GM12878 (cell line): ENCODE measurements at regions not wholly inside any gene's neighbourhood (a gene's known extent, or its start where the extent isn't known, plus 50 kb on each side); places are given as distances from the start of the nearest gene placed in this dataset.

Experiments
- ATAC-seq: fragments of 200-7000 bp; cut with Tn5 transposase; 3 replicates; pipeline ENCODE4 v1.9.1; 2020; ENCODE audit warnings: mild to moderate bottlenecking, moderate library complexity
- BruUV-seq: library from RNA; stranded (reverse); fragments of 400-500 nt; replicated peaks from 2 replicates; lab custom pipeline; 2021; lab: Mats Ljungman, UMichigan
- CTCF ChIA-PET: fragments of 300-600 bp; sonication (Branson Sonifier 250); formaldehyde crosslinking; extraction: SDS; loops from one replicate; lab custom pipeline; 2021; ENCODE audit warnings: inconsistent platforms; lab: Yijun Ruan, JAX
- POLR2A ChIA-PET: fragments of 350-600 bp; formaldehyde crosslinking; extraction: SDS; loops from one replicate; lab custom pipeline; 2021; ENCODE audit warnings: inconsistent platforms; lab: Charles Lee
- RAD21 ChIA-PET: fragments of 300-600 bp; sonication (Branson Sonifier 250); formaldehyde crosslinking; loops from one replicate; lab custom pipeline; 2023; ENCODE audit warnings: antibody characterized with exemption; ENCODE audit not compliant: unreplicated experiment; lab: Charles Lee
- SMC1A ChIA-PET: fragments of 300-600 bp; sonication (Branson Sonifier 250); formaldehyde crosslinking; loops from one replicate; lab custom pipeline; 2023; ENCODE audit not compliant: unreplicated experiment, uncharacterized antibody; lab: Charles Lee
- DNase-seq: peaks from one replicate; pipeline ENCODE4 v3.0.0-alpha.2; 2011; ENCODE audit warnings: low read depth, low spot score
- FAIRE-seq: peaks from 3 replicates; lab custom pipeline; 2011; peaks lifted over from hg19 to GRCh38; lab: Jason Lieb, UNC
- H2AFZ ChIP-seq: 2 replicates; pipeline ENCODE4 v1.6.0; 2011; ENCODE audit warnings: low read depth, low read length, control low read depth; ENCODE audit not compliant: control insufficient read depth
- H3K27ac ChIP-seq: 2 replicates; pipeline ENCODE4 v1.5.1; 2011; ENCODE audit warnings: control low read depth; ENCODE audit not compliant: control insufficient read depth, insufficient read depth
- H3K27me3 ChIP-seq, 2 experiments: replicated peaks in 1 of 2; 2 replicates each; pipeline versions ENCODE4 v1.6.0 to v1.6.1; 2011; ENCODE audit warnings: low read length in 1 of 2; ENCODE audit not compliant: control insufficient read depth in 2 of 2, insufficient read depth in 2 of 2
- H3K36me3 ChIP-seq, 2 experiments: 2 replicates each; pipeline ENCODE4 v1.5.1; 2011; ENCODE audit warnings: low read length in 1 of 2; ENCODE audit not compliant: control insufficient read depth in 2 of 2, insufficient read depth in 2 of 2
- H3K4me1 ChIP-seq: 2 replicates; pipeline ENCODE4 v1.6.1; 2011; ENCODE audit warnings: mild to moderate bottlenecking, low read length, moderate library complexity, mixed read lengths; ENCODE audit not compliant: control insufficient read depth, insufficient read depth
- H3K4me2 ChIP-seq: 2 replicates; pipeline ENCODE4 v1.6.0; 2011; ENCODE audit warnings: control low read depth; ENCODE audit not compliant: control insufficient read depth, insufficient read depth
- H3K4me3 ChIP-seq: fragments of 200-600 bp; sonication (generic); 2 replicates; pipeline ENCODE4 v1.5.1; 2016
- H3K79me2 ChIP-seq: 2 replicates; pipeline ENCODE4 v1.6.0; 2011; ENCODE audit warnings: low read length; ENCODE audit not compliant: control insufficient read depth, insufficient read depth
- H3K9ac ChIP-seq: 2 replicates; pipeline ENCODE4 v1.8.0; 2011; ENCODE audit warnings: low read length, control low read depth, mixed read lengths; ENCODE audit not compliant: control insufficient read depth, insufficient read depth
- H3K9me3 ChIP-seq: replicated peaks from 3 replicates; pipeline ENCODE4 v1.5.1; 2011; ENCODE audit warnings: mild to moderate bottlenecking, low read length; ENCODE audit not compliant: control insufficient read depth, insufficient read depth
- H4K20me1 ChIP-seq: 2 replicates; pipeline ENCODE4 v1.6.0; 2011; ENCODE audit not compliant: control insufficient read depth, insufficient read depth
- BHLHE40 ChIP-seq, 2 experiments: fragments of 450-650 bp in 1 of 2; IDR thresholded peaks; 2 replicates each; pipeline ENCODE4 v1.6.1; 2011 to 2017; ENCODE audit warnings: low read depth in 2 of 2, borderline replicate concordance in 1 of 2, improper control_type of control experiment in 1 of 2, low read length in 1 of 2, mild to moderate bottlenecking in 1 of 2
- ETV6 ChIP-seq, 2 experiments: fragments of 450-650 bp in 1 of 2; IDR thresholded peaks in 1 of 2; conservative IDR thresholded peaks in 1 of 2; 2 replicates each; pipeline ENCODE4 v1.6.1; 2014; ENCODE audit warnings: antibody characterized with exemption in 1 of 2, borderline replicate concordance in 1 of 2, low read depth in 1 of 2, mild to moderate bottlenecking in 1 of 2, moderate library complexity in 1 of 2
- HDAC6 ChIP-seq: fragments of 200-600 bp; sonication (generic); IDR thresholded peaks from one replicate; pipeline ENCODE4 v1.8.0; 2017; ENCODE audit warnings: antibody characterized with exemption; ENCODE audit not compliant: unreplicated experiment
- MEF2B ChIP-seq: fragments of 450-650 bp; IDR thresholded peaks from 2 replicates; pipeline ENCODE4 v1.6.1; 2018; ENCODE audit warnings: mild to moderate bottlenecking, moderate library complexity; ENCODE audit not compliant: partially characterized antibody, poor library complexity, severe bottlenecking
- RAD21 ChIP-seq: IDR thresholded peaks from 2 replicates; pipeline ENCODE4 v1.6.1; 2011; ENCODE audit warnings: mild to moderate bottlenecking, low read depth, low read length, moderate library complexity; ENCODE audit not compliant: insufficient read depth
- SPI1 ChIP-seq: IDR thresholded peaks from 2 replicates; pipeline ENCODE4 v1.6.1; 2011; ENCODE audit warnings: low read depth, mild to moderate bottlenecking, low read length, moderate library complexity, borderline replicate concordance; ENCODE audit not compliant: insufficient read depth
- SUPT20H ChIP-seq: IDR thresholded peaks from 2 replicates; pipeline ENCODE4 v1.6.1; 2011; ENCODE audit warnings: low read depth, mild to moderate bottlenecking, low read length, moderate library complexity, borderline replicate concordance; ENCODE audit not compliant: control insufficient read depth
- WGBS: methylation state at CpG from one replicate; pipeline ENCODE4 v1.1.6; 2016; ENCODE audit warnings: low lambda C conversion rate; ENCODE audit not compliant: insufficient replicate concordance, insufficient coverage; ENCODE audit errors: missing lambda C conversion rate; 5-methylcytosine and 5-hydroxymethylcytosine counted together
- in situ Hi-C: fragments of 300-500 bp; cut with MboI; formaldehyde crosslinking; loops from 9 replicates; pipeline ENCODE4 v1.14.3; 2018; ENCODE audit warnings: mixed read lengths
- intact Hi-C: fragments of 100-400 bp; cut with micrococcal nuclease; formaldehyde crosslinking; loops from one replicate; pipeline ENCODE4 v1.14.2; 2022; ENCODE audit not compliant: unreplicated experiment
- TF ChIP-seq, protein P1 (sequence below): fragments of 450-650 bp; IDR thresholded peaks from 2 replicates; pipeline ENCODE4 v1.6.1; 2014; ENCODE audit warnings: mild to moderate bottlenecking
- TF ChIP-seq, protein P2 (sequence below): fragments of 450-650 bp; IDR thresholded peaks from 2 replicates; pipeline ENCODE4 v1.6.1; 2018; ENCODE audit warnings: mild to moderate bottlenecking, low read depth, moderate library complexity; ENCODE audit not compliant: partially characterized antibody
- TF ChIP-seq, protein P3 (sequence below): fragments of 450-650 bp; IDR thresholded peaks from 2 replicates; pipeline ENCODE4 v1.6.1; 2017; ENCODE audit warnings: mild to moderate bottlenecking, low read depth, inconsistent platforms; ENCODE audit not compliant: poor library complexity, severe bottlenecking

DNA sequence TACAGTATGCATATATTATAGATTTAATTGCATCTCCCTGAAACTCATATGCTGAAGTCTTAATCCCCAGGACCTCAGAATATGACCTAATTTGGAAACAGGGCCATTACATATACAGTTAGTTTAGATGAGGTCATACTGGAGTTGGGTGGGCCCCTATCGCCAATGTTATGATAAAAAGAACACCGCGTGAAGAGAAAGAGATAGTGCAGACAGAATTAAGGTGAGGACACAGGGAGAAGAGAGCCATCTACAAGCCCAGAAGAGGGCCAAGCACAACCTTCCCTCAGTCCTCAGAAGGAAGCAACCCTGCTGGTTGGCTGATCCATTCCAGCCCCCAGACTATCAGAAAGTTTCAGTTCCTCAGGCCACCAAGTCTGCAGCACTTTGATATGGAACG is 311.9 kb upstream of the RAB6C start:
- Histone ChIP-seq H4K20me1 (no peaks in the 10 kb centered on the region), H3K27me3 (no peaks in the 10 kb centered on the region), H3K4me2 (no peak overlapping the region), H3K4me3 (no peak overlapping the region), H3K79me2 (no peaks in the 10 kb centered on the region), H3K9me3 (no peaks in the 10 kb centered on the region; the same call in 2 of the 3 replicates), H3K36me3 (no peaks in the 10 kb centered on the region), H3K4me1 (no peaks in the 10 kb centered on the region), H3K27ac (no peak overlapping the region), H3K9ac (no peak overlapping the region), H2AFZ (no peak overlapping the region)
- BruUV-seq, result no TSS peak
- FAIRE-seq (no peak), DNase-seq (no peak), ATAC-seq (no peak)
- ChIA-PET RAD21 (no interaction called here), SMC1A (no interaction called here), CTCF (no interaction called here), POLR2A (no interaction called here)
- in situ Hi-C loops (no loop called here), intact Hi-C loops (no loop called here)
- whole genome bisulfite sequencing, result 72% methylated on average over 4 of the region's 4 CpGs
- peak; percentile 38; the same call in 1 of the 2 replicates for TF ChIP-seq SPI1
- TF ChIP-seq, protein P1, sequence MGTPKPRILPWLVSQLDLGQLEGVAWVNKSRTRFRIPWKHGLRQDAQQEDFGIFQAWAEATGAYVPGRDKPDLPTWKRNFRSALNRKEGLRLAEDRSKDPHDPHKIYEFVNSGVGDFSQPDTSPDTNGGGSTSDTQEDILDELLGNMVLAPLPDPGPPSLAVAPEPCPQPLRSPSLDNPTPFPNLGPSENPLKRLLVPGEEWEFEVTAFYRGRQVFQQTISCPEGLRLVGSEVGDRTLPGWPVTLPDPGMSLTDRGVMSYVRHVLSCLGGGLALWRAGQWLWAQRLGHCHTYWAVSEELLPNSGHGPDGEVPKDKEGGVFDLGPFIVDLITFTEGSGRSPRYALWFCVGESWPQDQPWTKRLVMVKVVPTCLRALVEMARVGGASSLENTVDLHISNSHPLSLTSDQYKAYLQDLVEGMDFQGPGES, result no peak

DNA sequence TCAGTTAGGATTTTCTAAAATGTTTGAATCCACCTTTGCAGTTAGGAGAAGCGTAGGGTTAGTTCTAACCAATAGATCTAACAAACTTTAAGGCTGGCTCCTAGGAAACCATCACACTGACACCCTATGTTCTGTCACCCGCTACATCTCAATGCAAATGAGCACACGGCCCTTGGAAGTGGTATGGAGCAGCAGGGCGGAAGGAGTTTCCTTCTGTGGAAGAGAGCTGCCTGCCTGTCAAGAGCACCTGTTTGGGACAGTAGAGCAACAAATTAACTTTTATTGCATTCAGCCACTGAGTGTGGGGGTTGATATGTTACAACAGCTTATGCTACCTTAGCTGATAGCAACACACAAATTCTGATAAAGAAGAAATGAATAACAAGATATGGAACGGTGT is 306.9 kb upstream of the RAB6C start:
- SMC1A ChIA-PET, result no interaction called here
- BruUV-seq, result no TSS peak
- H3K4me1 ChIP-seq, result peaks cover 8% of the 10 kb centered on the region
- intact Hi-C loops, result no loop called here
- H3K27ac ChIP-seq, result no peak overlapping the region
- H3K4me2 ChIP-seq, result no peak overlapping the region
- no peak overlapping the region for H2AFZ ChIP-seq
- H3K9ac ChIP-seq, result no peak overlapping the region
- POLR2A ChIA-PET, result no interaction called here
- H4K20me1 ChIP-seq, result no peaks in the 10 kb centered on the region
- no peaks in the 10 kb centered on the region for H3K79me2 ChIP-seq
- no peaks in the 10 kb centered on the region; a peak in 1 of 4 replicates for H3K27me3 ChIP-seq
- ATAC-seq, result no peak
- no peak for DNase-seq
- 52% methylated on average over 5 of the region's 5 CpGs for WGBS
- H3K4me3 ChIP-seq, result no peak overlapping the region
- no peaks in the 10 kb centered on the region for H3K36me3 ChIP-seq
- RAD21 ChIA-PET, result no interaction called here
- no peaks in the 10 kb centered on the region; the same call in 2 of the 3 replicates for H3K9me3 ChIP-seq
- no peak for FAIRE-seq
- CTCF ChIA-PET, result interaction anchor here (1.2 kb wide), 1 partner anchor 142 kb away, joined by 3 read pairs; no protein-coding TSS in a partner anchor
- in situ Hi-C loops, result no loop called here
- no peak for TF ChIP-seq MEF2B
- TF ChIP-seq BHLHE40 (IDR thresholded peaks at IDR 0.05; ENCODE audit: borderline replicate concordance in 1 of 2, low read depth in 2 of 2, low read length in 1 of 2), result no peak
- no peak for TF ChIP-seq SPI1
- no peak for TF ChIP-seq ETV6 (conservative IDR thresholded peaks at IDR 0.05 in 1 of 2, IDR thresholded peaks at IDR 0.05 in 1 of 2; ENCODE audit: borderline replicate concordance in 1 of 2, low read depth in 1 of 2)
- no peak for TF ChIP-seq HDAC6
- TF ChIP-seq RAD21, result no peak
- TF ChIP-seq, protein P2, sequence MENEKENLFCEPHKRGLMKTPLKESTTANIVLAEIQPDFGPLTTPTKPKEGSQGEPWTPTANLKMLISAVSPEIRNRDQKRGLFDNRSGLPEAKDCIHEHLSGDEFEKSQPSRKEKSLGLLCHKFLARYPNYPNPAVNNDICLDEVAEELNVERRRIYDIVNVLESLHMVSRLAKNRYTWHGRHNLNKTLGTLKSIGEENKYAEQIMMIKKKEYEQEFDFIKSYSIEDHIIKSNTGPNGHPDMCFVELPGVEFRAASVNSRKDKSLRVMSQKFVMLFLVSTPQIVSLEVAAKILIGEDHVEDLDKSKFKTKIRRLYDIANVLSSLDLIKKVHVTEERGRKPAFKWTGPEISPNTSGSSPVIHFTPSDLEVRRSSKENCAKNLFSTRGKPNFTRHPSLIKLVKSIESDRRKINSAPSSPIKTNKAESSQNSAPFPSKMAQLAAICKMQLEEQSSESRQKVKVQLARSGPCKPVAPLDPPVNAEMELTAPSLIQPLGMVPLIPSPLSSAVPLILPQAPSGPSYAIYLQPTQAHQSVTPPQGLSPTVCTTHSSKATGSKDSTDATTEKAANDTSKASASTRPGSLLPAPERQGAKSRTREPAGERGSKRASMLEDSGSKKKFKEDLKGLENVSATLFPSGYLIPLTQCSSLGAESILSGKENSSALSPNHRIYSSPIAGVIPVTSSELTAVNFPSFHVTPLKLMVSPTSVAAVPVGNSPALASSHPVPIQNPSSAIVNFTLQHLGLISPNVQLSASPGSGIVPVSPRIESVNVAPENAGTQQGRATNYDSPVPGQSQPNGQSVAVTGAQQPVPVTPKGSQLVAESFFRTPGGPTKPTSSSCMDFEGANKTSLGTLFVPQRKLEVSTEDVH, result no peak
- TF ChIP-seq, protein P3, sequence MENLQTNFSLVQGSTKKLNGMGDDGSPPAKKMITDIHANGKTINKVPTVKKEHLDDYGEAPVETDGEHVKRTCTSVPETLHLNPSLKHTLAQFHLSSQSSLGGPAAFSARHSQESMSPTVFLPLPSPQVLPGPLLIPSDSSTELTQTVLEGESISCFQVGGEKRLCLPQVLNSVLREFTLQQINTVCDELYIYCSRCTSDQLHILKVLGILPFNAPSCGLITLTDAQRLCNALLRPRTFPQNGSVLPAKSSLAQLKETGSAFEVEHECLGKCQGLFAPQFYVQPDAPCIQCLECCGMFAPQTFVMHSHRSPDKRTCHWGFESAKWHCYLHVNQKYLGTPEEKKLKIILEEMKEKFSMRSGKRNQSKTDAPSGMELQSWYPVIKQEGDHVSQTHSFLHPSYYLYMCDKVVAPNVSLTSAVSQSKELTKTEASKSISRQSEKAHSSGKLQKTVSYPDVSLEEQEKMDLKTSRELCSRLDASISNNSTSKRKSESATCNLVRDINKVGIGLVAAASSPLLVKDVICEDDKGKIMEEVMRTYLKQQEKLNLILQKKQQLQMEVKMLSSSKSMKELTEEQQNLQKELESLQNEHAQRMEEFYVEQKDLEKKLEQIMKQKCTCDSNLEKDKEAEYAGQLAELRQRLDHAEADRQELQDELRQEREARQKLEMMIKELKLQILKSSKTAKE, result no peak
- TF ChIP-seq SUPT20H, result no peak
